ENCODE measurements at regions not wholly inside any gene's neighbourhood (a gene's known extent, or its start where the extent isn't known, plus 50 kb on each side); places are given as distances from the start of the nearest gene placed in this dataset.
"Not testable (repeated sequence)": the region's sequence is repeated elsewhere in the genome, so short reads cannot be mapped to it uniquely, and the experiment has no call there.

GRCh38 chr18:53850902-53851301 is 373.6 kb downstream of the MBD2 start:
- DNase-seq (ENCODE audit: low read depth, low spot score): no peak
- no peak for TF ChIP-seq CTCF (IDR thresholded peaks at IDR 0.05; ENCODE audit: insufficient read depth, low read length, missing control alignments)
- ChIA-PET POLR2A (no interaction called here), CTCF (no interaction called here)
- no peak overlapping the region for H3K4me3 ChIP-seq (ENCODE audit: low read depth, low read length)

- DNase-seq (ENCODE audit: low read depth, low spot score): no peak
- POLR2A ChIA-PET: no interaction called here
- no peak for TF ChIP-seq CTCF (IDR thresholded peaks at IDR 0.05; ENCODE audit: insufficient read depth, low read length, missing control alignments)
- no peak overlapping the region for H3K4me3 ChIP-seq (ENCODE audit: low read depth, low read length)
- CTCF ChIA-PET: interaction anchor here (1.4 kb wide), 1 partner anchor 145 kb away, joined by 3 read pairs; no protein-coding TSS in a partner anchor
These were observed 380.7 kb downstream of the MBD2 start for GRCh38 chr18:53843763-53844162.

- DNase-seq (ENCODE audit: low read depth, low spot score): no peak
- CTCF ChIA-PET: interaction anchor here (1.4 kb wide), 1 partner anchor 144 kb away, joined by 3 read pairs; no protein-coding TSS in a partner anchor
- POLR2A ChIA-PET: no interaction called here
- TF ChIP-seq CTCF (IDR thresholded peaks at IDR 0.05; ENCODE audit: insufficient read depth, low read length, missing control alignments): no peak
- H3K4me3 ChIP-seq (ENCODE audit: low read depth, low read length): no peak overlapping the region
These were observed 381.2 kb downstream of the MBD2 start for GRCh38 chr18:53843113-53843760.

GRCh38 chr18:53838746-53839145 is 385.7 kb downstream of the MBD2 start:
- no peak for DNase-seq (ENCODE audit: low read depth, low spot score)
- ChIA-PET POLR2A (no interaction called here), CTCF (no interaction called here)
- TF ChIP-seq CTCF (IDR thresholded peaks at IDR 0.05; ENCODE audit: insufficient read depth, low read length, missing control alignments): no peak
- no peak overlapping the region for H3K4me3 ChIP-seq (ENCODE audit: low read depth, low read length)

GRCh38 chr18:53821141-53821540 is 403.3 kb downstream of the MBD2 start:
- H3K4me3 ChIP-seq (ENCODE audit: low read depth, low read length); POLR2A ChIA-PET; CTCF ChIA-PET; DNase-seq (ENCODE audit: low read depth, low spot score): not testable (repeated sequence)

GRCh38 chr18:53819671-53820070 is 404.8 kb downstream of the MBD2 start:
- POLR2A ChIA-PET: no interaction called here
- CTCF ChIA-PET: no interaction called here
- no peak for TF ChIP-seq CTCF (IDR thresholded peaks at IDR 0.05; ENCODE audit: insufficient read depth, low read length, missing control alignments)
- DNase-seq (ENCODE audit: low read depth, low spot score): no peak
- no peak overlapping the region for H3K4me3 ChIP-seq (ENCODE audit: low read depth, low read length)

GRCh38 chr18:53819174-53819573 is 405.3 kb downstream of the MBD2 start:
- H3K4me3 ChIP-seq (ENCODE audit: low read depth, low read length): no peak overlapping the region
- ChIA-PET POLR2A (no interaction called here), CTCF (no interaction called here)
- no peak for DNase-seq (ENCODE audit: low read depth, low spot score)
- no peak for TF ChIP-seq CTCF (IDR thresholded peaks at IDR 0.05; ENCODE audit: insufficient read depth, low read length, missing control alignments)

All from AG04449 (cell line).